Uterus (tissue), 3 donors: ENCODE measurements at regions not wholly inside any gene's neighbourhood (a gene's known extent, or its start where the extent isn't known, plus 50 kb on each side); places are given as distances from the start of the nearest gene placed in this dataset.
"Not testable (repeated sequence)": the region's sequence is repeated elsewhere in the genome, so short reads cannot be mapped to it uniquely, and the experiment has no call there.

ENCODE experiments used
- DNase-seq, 2 donors: peaks; one replicate each; pipeline ENCODE4 v3.0.0-alpha.2; 2019 to 2020
- H3K27ac ChIP-seq, 2 donors: fragments of 200-600 bp; sonication (generic); 1 replicate in 1 of 2; 2 replicates in 1 of 2; pipeline ENCODE4 v1.5.1; 2016 to 2018
- H3K27me3 ChIP-seq, 2 donors: fragments of 200-600 bp; sonication (generic); one replicate each; pipeline ENCODE4 v1.5.1; 2018 to 2019; ENCODE audit warnings: control low read depth in 1 of 2
- H3K36me3 ChIP-seq, 2 donors: fragments of 200-600 bp; sonication (generic); one replicate each; pipeline ENCODE4 v1.5.1; 2019; ENCODE audit warnings: control low read depth in 1 of 2
- H3K4me1 ChIP-seq, 2 donors: fragments of 200-600 bp; sonication (generic); one replicate each; pipeline ENCODE4 v1.5.1; 2018 to 2019; ENCODE audit warnings: control low read depth in 1 of 2
- H3K4me3 ChIP-seq, 2 donors: fragments of 200-600 bp; sonication (generic); 1 replicate in 1 of 2; 2 replicates in 1 of 2; pipeline ENCODE4 v1.5.1; 2018 to 2019; ENCODE audit warnings: mild to moderate bottlenecking in 1 of 2
- H3K9me3 ChIP-seq, 2 donors: fragments of 200-600 bp; sonication (generic); one replicate each; pipeline ENCODE4 v1.5.1; 2019; ENCODE audit warnings: control low read depth in 1 of 2
- CTCF ChIP-seq, 4 experiments: fragments of 200-600 bp in 2 of 4; fragments of 450-650 bp in 2 of 4; sonication (generic) in 2 of 4; IDR thresholded peaks; one replicate each; pipeline ENCODE4 v1.5.1; 2016 to 2019; ENCODE audit warnings: antibody characterized with exemption in 4 of 4, mild to moderate bottlenecking in 2 of 4, moderate library complexity in 1 of 4
- POLR2A ChIP-seq, 2 donors: fragments of 450-650 bp; IDR thresholded peaks; one replicate each; pipeline ENCODE4 v1.6.1; 2016; ENCODE audit warnings: antibody characterized with exemption in 2 of 2, mild to moderate bottlenecking in 1 of 2, moderate library complexity in 1 of 2
- intact Hi-C: fragments of 100-400 bp; cut with DNase I; formaldehyde crosslinking; loops from one replicate; pipeline ENCODE4 v1.15.1; 2023; ENCODE audit warnings: low total_unique reads
- donor health status: DM: yes; HTN: yes; CAD: no.

DNA sequence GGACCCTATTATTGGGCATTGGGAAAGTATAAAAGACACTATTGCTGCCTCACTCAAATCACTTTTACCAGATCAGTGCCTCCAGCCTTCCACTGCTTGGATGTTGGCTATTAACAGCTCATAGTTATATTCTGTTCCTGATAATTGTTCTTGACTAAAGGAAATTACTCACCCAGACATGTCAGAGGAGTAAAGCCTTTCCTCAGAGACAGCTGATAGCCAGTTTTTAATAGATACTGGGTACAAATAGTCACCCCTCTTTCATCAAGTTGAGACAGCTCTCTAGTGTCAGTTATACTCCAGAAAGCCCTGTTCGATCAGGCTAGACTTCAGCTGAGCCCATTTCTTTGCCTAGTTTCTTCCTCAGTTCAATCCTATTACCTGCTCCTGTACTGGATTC is 876.1 kb upstream of the B3GALT2 start:
- TF ChIP-seq CTCF (IDR thresholded peaks at IDR 0.05), result no peak
- intact Hi-C loops, result no loop called here
- DNase-seq, result no peak
- no peak overlapping the region for H3K4me3 ChIP-seq
- H3K36me3 ChIP-seq, result no peaks in the 10 kb centered on the region
- H3K9me3 ChIP-seq, result no peaks in the 10 kb centered on the region
- H3K4me1 ChIP-seq, result no peaks in the 10 kb centered on the region
- no peak overlapping the region for H3K27ac ChIP-seq
- no peaks in the 10 kb centered on the region for H3K27me3 ChIP-seq

DNA sequence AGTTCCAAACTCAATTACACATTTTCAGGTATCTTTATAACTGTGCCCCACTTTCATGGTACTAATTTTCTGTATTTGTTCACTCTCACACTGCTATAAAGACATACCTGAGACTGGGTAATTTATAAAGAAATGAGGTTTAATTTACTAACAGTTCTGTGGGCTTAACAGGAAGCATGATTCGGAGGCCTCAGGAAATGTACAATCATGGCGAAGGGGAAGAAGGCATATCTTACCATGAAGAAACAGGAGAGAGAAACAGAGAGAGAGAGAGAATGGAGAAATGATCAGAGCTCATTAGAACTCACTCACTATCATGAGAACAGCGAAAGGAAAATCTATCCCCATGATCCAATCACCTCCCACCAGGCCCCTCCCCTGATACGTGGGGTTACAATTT is 874.1 kb upstream of the B3GALT2 start:
- Histone ChIP-seq H3K27ac (no peak overlapping the region), H3K9me3 (no peaks in the 10 kb centered on the region), H3K36me3 (no peaks in the 10 kb centered on the region), H3K4me1 (no peaks in the 10 kb centered on the region), H3K27me3 (no peaks in the 10 kb centered on the region), H3K4me3 (no peak overlapping the region)
- DNase-seq, result no peak
- intact Hi-C loops, result no loop called here
- no peak for TF ChIP-seq CTCF (IDR thresholded peaks at IDR 0.05)
- no peak for TF ChIP-seq POLR2A (IDR thresholded peaks at IDR 0.05)

- not testable (repeated sequence) for DNase-seq
These were observed 871.9 kb upstream of the B3GALT2 start for GRCh38 chr1:194058268-194058667.

DNA sequence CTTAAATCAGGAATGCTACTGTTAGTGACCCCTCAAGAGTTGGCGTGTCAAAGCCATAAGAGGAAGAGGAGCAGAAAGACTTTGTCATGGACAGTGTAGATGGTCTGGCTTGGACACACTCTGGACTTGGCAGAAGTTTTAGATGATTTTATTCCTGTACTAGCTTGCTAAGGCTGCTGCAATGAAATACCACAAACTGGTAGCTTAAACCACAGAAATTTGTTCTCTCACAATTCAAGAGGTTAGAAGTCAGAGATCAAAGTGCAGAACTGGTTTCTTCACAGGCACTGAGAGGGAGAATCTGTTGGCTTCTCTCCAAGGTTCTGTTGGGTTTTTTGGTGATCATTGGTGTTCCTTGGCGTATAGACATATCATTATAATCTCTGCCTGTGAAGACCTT is 869.8 kb upstream of the B3GALT2 start:
- TF ChIP-seq CTCF (IDR thresholded peaks at IDR 0.05) (no peak), POLR2A (IDR thresholded peaks at IDR 0.05) (no peak)
- H3K27me3 ChIP-seq, result no peaks in the 10 kb centered on the region
- DNase-seq, result no peak
- intact Hi-C loops, result no loop called here
- no peaks in the 10 kb centered on the region for H3K4me1 ChIP-seq
- H3K9me3 ChIP-seq, result no peaks in the 10 kb centered on the region
- no peak overlapping the region for H3K4me3 ChIP-seq
- no peaks in the 10 kb centered on the region for H3K36me3 ChIP-seq
- H3K27ac ChIP-seq, result no peak overlapping the region

More at GRCh38 chr1:194058268-194058667, 871.9 kb upstream of the B3GALT2 start:
- H3K27ac ChIP-seq, H3K4me3 ChIP-seq, H3K4me1 ChIP-seq, H3K27me3 ChIP-seq, H3K9me3 ChIP-seq, intact Hi-C loops, H3K36me3 ChIP-seq: not testable (repeated sequence)

- H3K27ac ChIP-seq, result no peak overlapping the region
- no peak overlapping the region for H3K4me3 ChIP-seq
- no peak for DNase-seq
- no peaks in the 10 kb centered on the region for H3K9me3 ChIP-seq
- H3K4me1 ChIP-seq, result no peaks in the 10 kb centered on the region
- no peaks in the 10 kb centered on the region for H3K27me3 ChIP-seq
- H3K36me3 ChIP-seq, result no peaks in the 10 kb centered on the region
- TF ChIP-seq POLR2A (IDR thresholded peaks at IDR 0.05) (no peak), CTCF (IDR thresholded peaks at IDR 0.05) (no peak)
- intact Hi-C loops, result no loop called here
These were observed 869.1 kb upstream of the B3GALT2 start for GRCh38 chr1:194055536-194055935.
